Astrocyte of the spinal cord (primary cell): ENCODE measurements at regions not wholly inside any gene's neighbourhood (a gene's known extent, or its start where the extent isn't known, plus 50 kb on each side); places are given as distances from the start of the nearest gene placed in this dataset.
"Not testable (repeated sequence)": the region's sequence is repeated elsewhere in the genome, so short reads cannot be mapped to it uniquely, and the experiment has no call there.

Source experiments
- DNase-seq: peaks from one replicate; pipeline ENCODE4 v3.0.0; 2011; ENCODE audit warnings: low read depth, low spot score
- H3K4me3 ChIP-seq: 2 replicates; pipeline ENCODE4 v1.5.1; 2011; ENCODE audit warnings: low read depth, mild to moderate bottlenecking, low read length, moderate library complexity
- in situ Hi-C: cut with HindIII; loops from 2 replicates; pipeline ENCODE4 v1.10.0; 2017; ENCODE audit warnings: low sequenced_read_pairs
- TF ChIP-seq, protein P1 (sequence below): IDR thresholded peaks from 2 replicates; pipeline ENCODE4 v1.5.1; 2012; ENCODE audit warnings: low read depth, mild to moderate bottlenecking, low read length, inconsistent platforms

DNA sequence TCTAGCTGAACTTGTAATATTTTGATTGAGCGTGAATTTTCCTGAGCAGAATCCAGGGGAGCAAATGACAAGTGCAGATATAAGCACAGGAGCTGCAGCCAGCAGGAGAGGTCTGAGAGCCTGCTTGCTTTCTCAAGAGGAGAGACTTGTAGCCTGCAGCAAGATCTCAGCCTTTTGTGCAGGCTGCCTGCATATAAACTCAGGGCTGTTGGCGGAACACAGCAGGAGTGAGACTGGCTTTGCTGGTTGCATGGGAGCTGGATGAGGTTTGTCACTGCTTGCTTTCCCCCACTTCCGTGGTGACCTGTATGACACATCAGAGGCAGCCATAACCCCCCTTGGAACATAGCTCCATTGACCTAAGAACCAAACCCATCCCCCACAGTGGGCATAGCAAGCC is 725.4 kb upstream of the RGS18 start:
- in situ Hi-C loops: no loop called here
- no peak for DNase-seq
- TF ChIP-seq, protein P1, sequence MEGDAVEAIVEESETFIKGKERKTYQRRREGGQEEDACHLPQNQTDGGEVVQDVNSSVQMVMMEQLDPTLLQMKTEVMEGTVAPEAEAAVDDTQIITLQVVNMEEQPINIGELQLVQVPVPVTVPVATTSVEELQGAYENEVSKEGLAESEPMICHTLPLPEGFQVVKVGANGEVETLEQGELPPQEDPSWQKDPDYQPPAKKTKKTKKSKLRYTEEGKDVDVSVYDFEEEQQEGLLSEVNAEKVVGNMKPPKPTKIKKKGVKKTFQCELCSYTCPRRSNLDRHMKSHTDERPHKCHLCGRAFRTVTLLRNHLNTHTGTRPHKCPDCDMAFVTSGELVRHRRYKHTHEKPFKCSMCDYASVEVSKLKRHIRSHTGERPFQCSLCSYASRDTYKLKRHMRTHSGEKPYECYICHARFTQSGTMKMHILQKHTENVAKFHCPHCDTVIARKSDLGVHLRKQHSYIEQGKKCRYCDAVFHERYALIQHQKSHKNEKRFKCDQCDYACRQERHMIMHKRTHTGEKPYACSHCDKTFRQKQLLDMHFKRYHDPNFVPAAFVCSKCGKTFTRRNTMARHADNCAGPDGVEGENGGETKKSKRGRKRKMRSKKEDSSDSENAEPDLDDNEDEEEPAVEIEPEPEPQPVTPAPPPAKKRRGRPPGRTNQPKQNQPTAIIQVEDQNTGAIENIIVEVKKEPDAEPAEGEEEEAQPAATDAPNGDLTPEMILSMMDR: no peak
- no peak overlapping the region for H3K4me3 ChIP-seq

DNA sequence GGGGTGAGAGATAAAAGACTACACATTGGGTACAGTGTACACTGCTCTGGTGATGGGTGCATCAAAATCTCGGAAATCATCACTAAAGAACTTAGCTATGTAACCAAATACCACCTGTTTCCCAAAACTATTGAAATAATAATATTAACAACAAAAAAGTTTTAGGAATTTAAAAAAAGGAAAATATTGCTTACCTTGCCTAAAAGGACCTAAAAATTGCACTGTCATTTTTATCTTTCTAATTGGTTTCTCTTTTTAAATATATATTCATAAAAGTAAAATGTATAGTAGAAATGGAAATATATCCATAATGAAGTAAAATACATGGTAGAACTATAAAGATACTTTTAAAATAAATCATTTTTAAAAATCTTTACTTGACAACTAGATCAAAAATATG is 719.3 kb upstream of the RGS18 start:
- in situ Hi-C loops: no loop called here
- H3K4me3 ChIP-seq: no peak overlapping the region
- TF ChIP-seq, protein P1: no peak
- DNase-seq: no peak

DNA sequence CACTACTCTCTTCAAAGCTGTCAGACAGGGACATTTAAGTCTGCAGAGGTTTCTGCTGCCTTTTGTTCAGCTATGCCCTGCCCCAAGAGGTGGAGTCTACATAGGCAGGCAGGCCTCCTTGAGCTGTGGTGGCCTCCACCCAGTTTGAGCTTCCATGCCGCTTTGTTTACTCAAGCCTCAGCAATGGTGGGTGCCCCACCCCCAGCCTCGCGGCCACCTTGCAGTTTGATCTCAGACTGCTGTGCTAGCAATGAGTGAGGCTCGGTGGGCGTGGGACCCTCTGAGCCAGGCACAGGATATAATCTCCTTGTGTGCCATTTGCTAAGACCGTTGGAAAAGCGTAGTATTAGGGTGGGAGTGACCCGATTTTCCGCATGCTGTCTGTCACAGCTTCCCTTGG is 710.0 kb upstream of the RGS18 start:
- H3K4me3 ChIP-seq, DNase-seq, in situ Hi-C loops: not testable (repeated sequence)

DNA sequence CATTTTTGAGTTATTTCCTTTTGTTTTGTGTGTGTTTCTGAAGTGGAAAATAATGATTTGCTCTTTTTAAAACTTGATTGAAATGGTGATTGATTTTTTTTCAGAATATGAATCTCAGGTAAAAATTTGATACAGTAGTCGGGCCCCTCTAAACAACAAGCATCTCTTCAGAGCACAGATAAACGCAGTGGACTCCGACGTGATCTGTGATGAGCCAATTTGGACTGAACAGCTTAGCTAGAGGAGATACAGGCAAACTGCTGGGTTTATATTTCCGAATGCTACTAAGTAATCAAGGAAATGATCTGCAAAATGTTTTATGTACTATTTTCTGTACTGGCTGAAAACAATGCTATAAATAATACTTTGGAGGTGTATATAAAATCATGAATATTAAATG is 705.7 kb upstream of the RGS18 start:
- TF ChIP-seq, protein P1: no peak
- no peak overlapping the region for H3K4me3 ChIP-seq
- no peak for DNase-seq
- in situ Hi-C loops: no loop called here

DNA sequence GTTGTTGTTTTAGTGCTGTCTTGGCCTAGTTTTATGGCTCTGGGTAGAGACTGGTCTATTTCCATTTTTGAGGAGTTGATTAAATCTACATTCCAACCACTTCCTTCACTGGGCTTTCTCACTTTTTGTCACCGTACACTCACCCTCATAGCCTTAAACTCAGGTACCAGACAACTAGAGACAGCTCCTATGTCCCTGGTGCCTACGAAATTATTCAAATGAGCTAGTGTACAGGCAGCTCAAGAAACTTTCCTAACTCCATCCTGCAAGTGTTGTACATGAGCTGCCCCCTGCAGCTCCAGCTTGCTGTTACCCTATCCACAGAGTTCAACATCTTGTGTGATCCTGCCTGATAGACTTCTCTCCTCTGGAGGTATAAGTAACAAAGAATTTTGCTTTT is 704.8 kb upstream of the RGS18 start:
- in situ Hi-C loops: no loop called here
- no peak for DNase-seq
- H3K4me3 ChIP-seq: no peak overlapping the region
- TF ChIP-seq, protein P1: no peak

DNA sequence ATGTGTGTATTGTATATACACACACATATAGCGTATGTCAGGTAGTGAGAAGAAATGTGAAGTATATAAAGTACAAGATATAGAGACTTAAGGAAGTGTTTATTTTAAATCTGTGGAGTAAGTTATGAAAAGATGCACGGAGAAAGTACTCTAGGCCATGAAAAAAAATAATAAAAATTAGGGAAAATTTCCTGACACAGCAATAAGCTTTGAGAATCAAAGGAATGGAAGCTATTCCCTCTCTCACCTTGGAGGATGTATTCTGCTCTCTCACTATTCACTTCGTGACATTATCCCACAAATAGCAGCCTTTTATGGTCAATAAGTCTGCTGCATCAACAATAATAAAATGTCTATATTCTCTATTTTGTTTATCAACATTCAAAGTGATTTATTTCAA is 700.4 kb upstream of the RGS18 start:
- TF ChIP-seq, protein P1: no peak
- H3K4me3 ChIP-seq: no peak overlapping the region
- no peak for DNase-seq
- in situ Hi-C loops: no loop called here

DNA sequence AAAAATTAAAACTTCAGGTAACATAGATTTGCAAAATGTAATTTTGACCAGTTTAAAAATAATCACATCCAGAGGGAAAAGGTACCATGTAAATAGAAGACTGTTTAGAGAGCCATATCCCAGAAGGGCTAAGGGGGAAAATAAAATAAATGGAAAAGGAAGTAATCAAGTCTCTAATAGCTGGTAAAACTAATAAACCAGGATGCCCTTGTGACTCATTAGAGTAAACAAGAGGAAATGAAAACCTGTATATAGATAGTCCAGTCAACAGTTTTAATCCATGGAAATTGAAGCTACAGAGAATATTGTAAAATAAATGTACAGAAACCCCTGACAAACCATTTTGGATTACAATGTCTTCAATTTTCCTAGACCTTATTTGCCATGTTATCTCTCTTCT is 698.0 kb upstream of the RGS18 start:
- in situ Hi-C loops: no loop called here

More for the DNA sequence above, 698.0 kb upstream of the RGS18 start:
- H3K4me3 ChIP-seq: no peak overlapping the region
- DNase-seq: no peak
- TF ChIP-seq, protein P1: no peak
